HL-60 (cell line): ENCODE measurements at regions not wholly inside any gene's neighbourhood (a gene's known extent, or its start where the extent isn't known, plus 50 kb on each side); places are given as distances from the start of the nearest gene placed in this dataset.

Experiments
- GABPA ChIP-seq: IDR thresholded peaks from 2 replicates; pipeline ENCODE4 v1.6.1; 2012; ENCODE audit warnings: low read depth
- POLR2AphosphoS5 ChIP-seq: IDR thresholded peaks from 2 replicates; pipeline ENCODE4 v1.6.1; 2012; ENCODE audit warnings: low read depth
- REST ChIP-seq: IDR thresholded peaks from 2 replicates; pipeline ENCODE4 v1.6.1; 2012; ENCODE audit warnings: low read depth; ENCODE audit not compliant: insufficient replicate concordance
- TF ChIP-seq, protein P1 (sequence below): IDR thresholded peaks from one replicate; pipeline ENCODE4 v1.5.1; 2011; ENCODE audit warnings: low read length, control low read depth, inconsistent platforms; ENCODE audit not compliant: insufficient read depth

DNA sequence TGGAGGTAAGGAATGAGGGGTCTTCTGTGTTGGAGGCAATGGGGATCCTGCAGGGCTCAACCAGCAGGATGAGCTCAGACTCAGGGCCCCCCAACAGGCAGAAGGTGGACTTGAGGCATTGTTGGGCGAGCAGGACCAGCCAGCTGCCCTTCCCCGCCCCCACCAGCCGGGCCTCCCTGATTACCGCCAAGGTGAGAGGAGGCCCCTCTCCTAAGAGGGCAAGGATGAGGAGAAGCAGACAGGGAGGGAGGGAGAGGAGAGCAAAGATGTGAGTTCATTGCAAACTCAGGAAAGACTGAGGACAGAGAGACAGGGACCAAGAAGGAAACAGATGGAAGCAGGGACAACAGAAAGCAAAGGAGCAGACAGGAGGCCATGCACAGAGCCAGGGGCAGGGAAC is 272.8 kb upstream of the XYLT1 start:
- no peak for TF ChIP-seq POLR2AphosphoS5
- TF ChIP-seq, protein P1, sequence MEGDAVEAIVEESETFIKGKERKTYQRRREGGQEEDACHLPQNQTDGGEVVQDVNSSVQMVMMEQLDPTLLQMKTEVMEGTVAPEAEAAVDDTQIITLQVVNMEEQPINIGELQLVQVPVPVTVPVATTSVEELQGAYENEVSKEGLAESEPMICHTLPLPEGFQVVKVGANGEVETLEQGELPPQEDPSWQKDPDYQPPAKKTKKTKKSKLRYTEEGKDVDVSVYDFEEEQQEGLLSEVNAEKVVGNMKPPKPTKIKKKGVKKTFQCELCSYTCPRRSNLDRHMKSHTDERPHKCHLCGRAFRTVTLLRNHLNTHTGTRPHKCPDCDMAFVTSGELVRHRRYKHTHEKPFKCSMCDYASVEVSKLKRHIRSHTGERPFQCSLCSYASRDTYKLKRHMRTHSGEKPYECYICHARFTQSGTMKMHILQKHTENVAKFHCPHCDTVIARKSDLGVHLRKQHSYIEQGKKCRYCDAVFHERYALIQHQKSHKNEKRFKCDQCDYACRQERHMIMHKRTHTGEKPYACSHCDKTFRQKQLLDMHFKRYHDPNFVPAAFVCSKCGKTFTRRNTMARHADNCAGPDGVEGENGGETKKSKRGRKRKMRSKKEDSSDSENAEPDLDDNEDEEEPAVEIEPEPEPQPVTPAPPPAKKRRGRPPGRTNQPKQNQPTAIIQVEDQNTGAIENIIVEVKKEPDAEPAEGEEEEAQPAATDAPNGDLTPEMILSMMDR, result no peak
- no peak for TF ChIP-seq REST
- TF ChIP-seq GABPA, result no peak
